HG03196 (cell line): ENCODE measurements at regions not wholly inside any gene's neighbourhood (a gene's known extent, or its start where the extent isn't known, plus 50 kb on each side); places are given as distances from the start of the nearest gene placed in this dataset.

Source experiments
- ATAC-seq: cut with Tn5 transposase; IDR thresholded peaks from one replicate; pipeline ENCODE4 v1.9.1; 2021; ENCODE audit not compliant: unreplicated experiment

- ATAC-seq, result no peak
Measured at GRCh38 chr5:64110222-64110621, 55.4 kb upstream of the RNF180 start.

- ATAC-seq, result no peak
Measured at GRCh38 chr5:64108674-64109073, 57.0 kb upstream of the RNF180 start.

DNA sequence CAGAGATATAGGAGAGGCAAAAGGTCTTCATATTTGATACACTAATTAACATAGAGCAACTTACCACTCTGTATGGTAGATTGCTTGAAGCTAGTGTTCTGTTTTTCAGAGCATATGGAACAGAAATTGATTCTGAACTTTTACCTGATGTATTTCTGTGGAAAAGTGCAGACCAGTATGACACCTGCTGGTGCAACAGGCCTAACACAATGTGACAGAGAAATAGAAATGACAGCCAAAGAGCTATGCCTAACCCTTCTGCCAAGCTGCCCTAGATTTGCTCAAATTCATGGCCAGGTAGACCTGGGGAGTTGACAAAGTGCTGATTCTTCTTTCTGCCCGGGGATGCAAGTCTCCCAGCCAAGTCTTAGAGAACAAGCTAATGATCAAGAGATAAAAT is 65.4 kb upstream of the RNF180 start:
- ATAC-seq, result no peak

GRCh38 chr5:64096771-64097170 is 68.9 kb upstream of the RNF180 start:
- ATAC-seq, result no peak

GRCh38 chr5:64077589-64077988 is 88.1 kb upstream of the RNF180 start:
- ATAC-seq, result no peak

GRCh38 chr5:64074533-64074932 is 91.1 kb upstream of the RNF180 start:
- ATAC-seq, result peak; percentile 61

- no peak for ATAC-seq
Measured at GRCh38 chr5:64069486-64069885, 96.2 kb upstream of the RNF180 start.

GRCh38 chr5:64050296-64050695 is 88.1 kb upstream of the HTR1A start:
- no peak for ATAC-seq

DNA sequence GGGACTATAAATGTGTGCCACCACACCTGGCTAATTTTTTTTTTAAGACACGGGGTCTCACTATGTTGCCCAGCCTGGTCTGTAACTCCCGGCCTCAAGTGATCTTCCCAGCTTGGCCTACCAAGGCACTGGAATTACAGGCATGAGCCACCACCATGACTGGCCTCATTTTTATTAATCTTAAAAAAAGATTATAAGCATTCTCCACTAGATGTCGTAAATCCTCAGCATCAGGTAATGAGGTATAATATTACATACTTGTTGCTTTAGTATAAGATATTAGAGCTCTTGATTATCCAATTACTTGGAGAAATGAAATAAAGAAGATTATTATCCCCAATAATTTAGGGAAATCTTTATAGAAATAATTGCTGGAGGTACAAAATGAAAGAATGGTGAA is 78.2 kb upstream of the HTR1A start:
- ATAC-seq, result no peak

GRCh38 chr5:64026493-64026892 is 64.2 kb upstream of the HTR1A start:
- no peak for ATAC-seq

GRCh38 chr5:64019746-64020145 is 57.5 kb upstream of the HTR1A start:
- ATAC-seq, result no peak

DNA sequence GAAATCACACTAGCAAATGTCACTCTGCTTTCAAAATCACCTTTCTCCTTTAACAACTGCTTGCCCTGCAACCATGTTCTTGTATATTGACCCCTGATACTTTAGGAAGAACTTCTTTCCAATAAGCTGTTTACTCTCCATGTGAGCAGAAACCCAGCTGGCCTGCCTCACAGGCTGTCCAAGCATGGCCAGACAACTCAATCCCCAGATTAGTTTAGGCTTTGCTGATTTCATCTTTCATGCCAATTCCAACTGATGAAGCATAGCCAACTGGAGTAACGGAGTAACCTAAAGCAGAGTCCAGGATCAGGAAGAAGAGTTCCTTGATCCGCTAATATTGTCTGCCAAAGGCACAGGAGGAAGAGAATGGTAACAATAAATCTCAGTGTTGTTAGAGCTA is 56.7 kb upstream of the HTR1A start:
- no peak for ATAC-seq

DNA sequence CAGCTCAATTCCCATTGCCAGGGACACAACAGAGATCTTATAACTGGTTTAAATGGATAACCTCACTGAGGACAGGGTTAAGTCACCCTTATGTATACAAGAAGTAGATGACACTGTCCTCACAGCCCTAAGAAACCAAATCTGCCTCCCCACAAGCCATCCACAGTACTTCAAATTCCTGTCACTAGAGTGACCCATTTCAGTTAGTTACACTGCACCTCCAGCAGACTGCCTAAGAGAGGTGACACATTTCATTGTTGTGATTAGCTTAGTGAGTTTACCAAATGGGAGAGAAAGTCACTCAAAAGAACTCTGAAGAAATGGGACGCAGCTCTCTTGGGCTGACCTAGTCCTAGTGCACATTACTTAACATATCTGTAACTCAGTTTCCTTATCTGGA is 53.6 kb upstream of the HTR1A start:
- no peak for ATAC-seq
